Prostate gland (tissue), 2 donors: ENCODE measurements at regions not wholly inside any gene's neighbourhood (a gene's known extent, or its start where the extent isn't known, plus 50 kb on each side); places are given as distances from the start of the nearest gene placed in this dataset.

Experiments used
- DNase-seq: peaks from one replicate; pipeline ENCODE4 v3.0.0-alpha.2; 2019; ENCODE audit warnings: low spot score
- H3K27ac ChIP-seq, 2 donors: fragments of 200-600 bp; sonication (generic); 2 replicates each; pipeline ENCODE4 v1.5.1; 2017 to 2019
- H3K27me3 ChIP-seq: fragments of 200-600 bp; sonication (generic); replicated peaks from 2 replicates; pipeline ENCODE4 v1.5.1; 2019; ENCODE audit not compliant: insufficient read depth
- H3K36me3 ChIP-seq, 2 donors: fragments of 200-600 bp; sonication (generic); 1 replicate in 1 of 2; 2 replicates in 1 of 2; pipeline versions ENCODE4 v1.5.1 to v1.8.1; 2017 to 2019
- H3K4me1 ChIP-seq: fragments of 200-600 bp; sonication (generic); replicated peaks from 2 replicates; pipeline ENCODE4 v1.5.1; 2019
- H3K4me3 ChIP-seq, 2 donors: fragments of 200-600 bp; sonication (generic); 2 replicates each; pipeline ENCODE4 v1.5.1; 2017 to 2019
- H3K9me3 ChIP-seq: fragments of 200-600 bp; sonication (generic); 2 replicates; pipeline ENCODE4 v1.5.1; 2017
- CTCF ChIP-seq, 4 experiments: fragments of 200-600 bp in 2 of 4; fragments of 450-650 bp in 2 of 4; sonication (generic) in 2 of 4; IDR thresholded peaks; 1 replicate in 3 of 4; 2 replicates in 1 of 4; pipeline ENCODE4 v1.5.1; 2016 to 2019; ENCODE audit warnings: antibody characterized with exemption in 4 of 4, mild to moderate bottlenecking in 2 of 4, moderate library complexity in 2 of 4
- POLR2A ChIP-seq: fragments of 450-650 bp; IDR thresholded peaks from one replicate; pipeline ENCODE4 v1.6.1; 2016; ENCODE audit warnings: antibody characterized with exemption, mild to moderate bottlenecking
- POLR2AphosphoS5 ChIP-seq: sonication (generic); formaldehyde crosslinking; IDR thresholded peaks from one replicate; pipeline ENCODE4 v1.6.1; 2017; ENCODE audit warnings: antibody characterized with exemption
- WGBS: methylation state at CpG from one replicate; pipeline ENCODE4 v1.1.5; 2018; 5-methylcytosine and 5-hydroxymethylcytosine counted together
- intact Hi-C: fragments of 100-400 bp; cut with DNase I; formaldehyde crosslinking; loops from one replicate; pipeline ENCODE4 v1.14.2; 2022

GRCh38 chr14:31951638-31951964 is 125.5 kb upstream of the ARHGAP5 start:
- TF ChIP-seq POLR2AphosphoS5 (no peak), POLR2A (no peak), CTCF (IDR thresholded peaks at IDR 0.05) (no peak)
- Histone ChIP-seq H3K4me1 (no peaks in the 10 kb centered on the region), H3K4me3 (no peak overlapping the region), H3K27me3 (no peaks in the 10 kb centered on the region), H3K36me3 (no peaks in the 10 kb centered on the region), H3K9me3 (no peaks in the 10 kb centered on the region), H3K27ac (no peak overlapping the region)
- no peak for DNase-seq
- 93% methylated on average over 4 of the region's 4 CpGs for WGBS
- intact Hi-C loops, result no loop called here

- H3K36me3 ChIP-seq, result no peaks in the 10 kb centered on the region
- H3K4me1 ChIP-seq, result no peaks in the 10 kb centered on the region
- DNase-seq, result no peak
- H3K4me3 ChIP-seq, result no peak overlapping the region
- WGBS, result 100% methylated on average over 1 of the region's 1 CpG
- H3K9me3 ChIP-seq, result no peaks in the 10 kb centered on the region
- intact Hi-C loops, result no loop called here
- TF ChIP-seq POLR2A (no peak), CTCF (IDR thresholded peaks at IDR 0.05) (no peak), POLR2AphosphoS5 (no peak)
- H3K27me3 ChIP-seq, result no peaks in the 10 kb centered on the region
- no peak overlapping the region for H3K27ac ChIP-seq
Observed at GRCh38 chr14:31952573-31952972, 124.5 kb upstream of the ARHGAP5 start.

- no peaks in the 10 kb centered on the region for H3K9me3 ChIP-seq
- no peaks in the 10 kb centered on the region for H3K27me3 ChIP-seq
- no peaks in the 10 kb centered on the region for H3K36me3 ChIP-seq
- TF ChIP-seq POLR2A (no peak), CTCF (IDR thresholded peaks at IDR 0.05) (no peak), POLR2AphosphoS5 (no peak)
- intact Hi-C loops, result no loop called here
- DNase-seq, result no peak
- H3K27ac ChIP-seq, result no peak overlapping the region
- H3K4me3 ChIP-seq, result no peak overlapping the region
- no peaks in the 10 kb centered on the region for H3K4me1 ChIP-seq
- WGBS, result 93% methylated on average over 6 of the region's 6 CpGs
Observed at GRCh38 chr14:31953210-31953609, 123.9 kb upstream of the ARHGAP5 start.

GRCh38 chr14:31954991-31955390 is 122.1 kb upstream of the ARHGAP5 start:
- intact Hi-C loops, result no loop called here
- no peak overlapping the region for H3K27ac ChIP-seq
- H3K4me3 ChIP-seq, result no peak overlapping the region
- H3K4me1 ChIP-seq, result no peaks in the 10 kb centered on the region
- no peaks in the 10 kb centered on the region for H3K9me3 ChIP-seq
- no peaks in the 10 kb centered on the region for H3K27me3 ChIP-seq
- DNase-seq, result no peak
- H3K36me3 ChIP-seq, result no peaks in the 10 kb centered on the region
- TF ChIP-seq POLR2AphosphoS5 (no peak), POLR2A (no peak), CTCF (IDR thresholded peaks at IDR 0.05) (no peak)

- Histone ChIP-seq H3K9me3 (no peaks in the 10 kb centered on the region), H3K4me1 (no peaks in the 10 kb centered on the region), H3K27ac (no peak overlapping the region), H3K36me3 (no peaks in the 10 kb centered on the region), H3K4me3 (no peak overlapping the region), H3K27me3 (no peaks in the 10 kb centered on the region)
- TF ChIP-seq CTCF (IDR thresholded peaks at IDR 0.05) (no peak), POLR2A (no peak), POLR2AphosphoS5 (no peak)
- WGBS, result 59% methylated on average over 5 of the region's 5 CpGs
- DNase-seq, result no peak
- intact Hi-C loops, result no loop called here
Observed at GRCh38 chr14:31955936-31956579, 121.0 kb upstream of the ARHGAP5 start.
